OCI-LY3 (cell line): ENCODE measurements at regions not wholly inside any gene's neighbourhood (a gene's known extent, or its start where the extent isn't known, plus 50 kb on each side); places are given as distances from the start of the nearest gene placed in this dataset.

Source experiments
- EZH2phosphoT487 ChIP-seq: fragments of 200-600 bp; shearing (Covaris generic); IDR thresholded peaks from 2 replicates; pipeline ENCODE4 v1.6.1; 2018; ENCODE audit warnings: antibody characterized with exemption, mixed run types, low read depth
- TF ChIP-seq, protein P1 (sequence below): fragments of 200-600, 300-600 bp; sonication (generic); IDR thresholded peaks from 2 replicates; pipeline ENCODE4 v1.5.1; 2014; ENCODE audit warnings: antibody characterized with exemption, low read length, low read depth

DNA sequence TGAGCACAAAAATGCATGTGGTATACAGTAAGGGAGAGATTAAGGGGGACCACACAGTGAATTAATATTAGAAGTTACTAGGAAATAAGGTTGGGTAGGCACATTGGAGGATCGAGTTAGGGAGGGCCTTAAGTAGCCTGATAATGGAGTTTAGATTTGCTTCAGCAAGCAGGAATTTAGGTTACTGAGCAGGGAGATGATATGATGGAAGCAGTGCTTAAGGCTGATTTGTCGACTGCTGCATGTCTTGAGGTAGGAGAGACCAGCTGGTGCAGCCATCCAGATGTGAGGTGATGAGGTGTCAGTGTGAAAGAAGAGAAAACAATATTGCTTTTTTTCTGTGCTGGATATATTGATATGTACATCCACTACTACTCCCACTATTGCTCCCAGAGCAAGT, 55.2 kb upstream of the ACTBL2 start:
- TF ChIP-seq, protein P1, sequence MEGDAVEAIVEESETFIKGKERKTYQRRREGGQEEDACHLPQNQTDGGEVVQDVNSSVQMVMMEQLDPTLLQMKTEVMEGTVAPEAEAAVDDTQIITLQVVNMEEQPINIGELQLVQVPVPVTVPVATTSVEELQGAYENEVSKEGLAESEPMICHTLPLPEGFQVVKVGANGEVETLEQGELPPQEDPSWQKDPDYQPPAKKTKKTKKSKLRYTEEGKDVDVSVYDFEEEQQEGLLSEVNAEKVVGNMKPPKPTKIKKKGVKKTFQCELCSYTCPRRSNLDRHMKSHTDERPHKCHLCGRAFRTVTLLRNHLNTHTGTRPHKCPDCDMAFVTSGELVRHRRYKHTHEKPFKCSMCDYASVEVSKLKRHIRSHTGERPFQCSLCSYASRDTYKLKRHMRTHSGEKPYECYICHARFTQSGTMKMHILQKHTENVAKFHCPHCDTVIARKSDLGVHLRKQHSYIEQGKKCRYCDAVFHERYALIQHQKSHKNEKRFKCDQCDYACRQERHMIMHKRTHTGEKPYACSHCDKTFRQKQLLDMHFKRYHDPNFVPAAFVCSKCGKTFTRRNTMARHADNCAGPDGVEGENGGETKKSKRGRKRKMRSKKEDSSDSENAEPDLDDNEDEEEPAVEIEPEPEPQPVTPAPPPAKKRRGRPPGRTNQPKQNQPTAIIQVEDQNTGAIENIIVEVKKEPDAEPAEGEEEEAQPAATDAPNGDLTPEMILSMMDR = no peak
- TF ChIP-seq EZH2phosphoT487 = no peak
